ENCODE measurements at regions not wholly inside any gene's neighbourhood (a gene's known extent, or its start where the extent isn't known, plus 50 kb on each side); places are given as distances from the start of the nearest gene placed in this dataset.

DNA sequence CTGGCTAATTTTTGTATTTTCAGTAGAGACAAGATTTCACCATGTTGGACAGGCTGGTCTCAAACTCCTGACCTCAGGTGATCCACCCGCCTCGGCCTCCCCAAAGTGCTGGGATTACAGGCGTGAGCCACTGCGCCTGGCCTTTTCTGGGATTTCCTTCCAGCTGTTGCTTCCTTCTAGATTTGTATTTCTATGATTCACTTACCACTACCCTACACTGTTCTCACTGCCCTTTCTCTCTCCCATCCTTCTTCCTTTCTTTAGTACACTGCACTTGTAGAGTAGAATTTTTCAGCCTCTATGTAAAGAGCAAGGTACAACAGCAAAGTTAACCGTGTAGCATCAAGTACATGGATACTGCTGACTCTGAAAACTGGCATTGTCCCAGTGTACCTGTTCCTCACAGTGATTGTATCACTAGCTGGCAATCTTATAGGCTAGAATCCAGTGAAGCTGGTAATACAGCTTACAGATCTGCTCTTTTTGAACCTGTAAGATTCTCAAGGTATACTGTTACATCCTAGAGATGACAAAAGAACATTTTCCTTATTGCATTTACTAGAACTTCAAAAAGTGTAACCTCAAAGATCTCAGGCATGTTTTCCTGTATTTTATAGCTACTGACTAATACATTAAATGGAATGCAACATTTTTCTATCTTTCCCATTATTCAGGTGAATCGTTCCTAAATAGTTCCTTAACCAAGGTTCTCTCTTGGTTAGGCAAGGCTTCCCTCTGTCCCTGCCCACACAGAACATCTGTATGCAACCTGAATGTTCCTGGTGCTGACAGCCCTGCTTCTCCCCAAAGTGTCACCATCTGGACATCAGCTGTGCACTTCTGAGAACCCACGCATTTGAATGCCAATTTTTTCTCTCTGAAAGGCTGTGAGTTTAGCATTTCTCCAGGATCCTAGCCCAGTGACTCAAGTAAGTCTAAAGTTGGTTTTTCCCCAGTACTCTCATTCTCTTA lies 74.1 kb upstream of the RAP2B start:
- H3K27me3 ChIP-seq (ENCODE audit: insufficient read depth, low read length, poor library complexity): no peaks in the 10 kb centered on the region
- no peak for DNase-seq

DNA sequence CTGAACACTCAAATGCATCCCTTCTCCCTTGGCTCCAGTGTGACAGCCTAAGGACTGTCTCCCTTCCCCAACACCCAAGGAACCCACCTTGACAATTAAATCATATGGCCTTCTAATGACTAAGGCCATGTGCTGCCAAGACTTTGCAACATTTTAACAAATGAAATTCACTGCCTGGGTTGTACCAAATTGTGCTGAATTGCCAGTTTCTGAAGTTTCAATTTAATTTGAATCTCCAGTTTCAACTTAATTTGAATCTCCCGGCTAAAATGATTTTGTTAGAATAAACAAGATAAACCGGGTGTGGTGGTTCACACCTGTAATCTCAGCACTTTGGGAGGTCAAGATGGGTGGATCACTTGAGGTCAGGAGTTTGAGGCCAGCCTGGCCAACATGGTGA lies 72.4 kb upstream of the RAP2B start:
- no peak for DNase-seq
- no peak overlapping the region for H3K4me2 ChIP-seq (ENCODE audit: insufficient read depth, low read length)

More for the DNA sequence above, 74.1 kb upstream of the RAP2B start:
- Histone ChIP-seq H3K4me2 (ENCODE audit: insufficient read depth, low read length) (no peak overlapping the region), H3K4me1 (ENCODE audit: insufficient read depth, low read length) (no peaks in the 10 kb centered on the region), H2AFZ (ENCODE audit: low read depth, low read length) (no peak overlapping the region), H3K79me2 (ENCODE audit: insufficient read depth, low read length) (no peaks in the 10 kb centered on the region), H4K20me1 (ENCODE audit: insufficient read depth, low read length) (no peaks in the 10 kb centered on the region), H3K9me3 (ENCODE audit: insufficient read depth, low read length, severe bottlenecking) (no peaks in the 10 kb centered on the region), H3K4me3 (ENCODE audit: low read depth in 1 of 2, low read length in 2 of 2) (no peak overlapping the region), H3K27ac (ENCODE audit: low read length) (no peak overlapping the region), H3K9ac (ENCODE audit: low read depth, low read length) (no peak overlapping the region), H3K36me3 (ENCODE audit: insufficient read depth, low read length) (no peaks in the 10 kb centered on the region)
- no peak for TF ChIP-seq EZH2 (IDR thresholded peaks at IDR 0.05; ENCODE audit: borderline replicate concordance, low read depth, low read length, severe bottlenecking)
- TF ChIP-seq, protein P1, sequence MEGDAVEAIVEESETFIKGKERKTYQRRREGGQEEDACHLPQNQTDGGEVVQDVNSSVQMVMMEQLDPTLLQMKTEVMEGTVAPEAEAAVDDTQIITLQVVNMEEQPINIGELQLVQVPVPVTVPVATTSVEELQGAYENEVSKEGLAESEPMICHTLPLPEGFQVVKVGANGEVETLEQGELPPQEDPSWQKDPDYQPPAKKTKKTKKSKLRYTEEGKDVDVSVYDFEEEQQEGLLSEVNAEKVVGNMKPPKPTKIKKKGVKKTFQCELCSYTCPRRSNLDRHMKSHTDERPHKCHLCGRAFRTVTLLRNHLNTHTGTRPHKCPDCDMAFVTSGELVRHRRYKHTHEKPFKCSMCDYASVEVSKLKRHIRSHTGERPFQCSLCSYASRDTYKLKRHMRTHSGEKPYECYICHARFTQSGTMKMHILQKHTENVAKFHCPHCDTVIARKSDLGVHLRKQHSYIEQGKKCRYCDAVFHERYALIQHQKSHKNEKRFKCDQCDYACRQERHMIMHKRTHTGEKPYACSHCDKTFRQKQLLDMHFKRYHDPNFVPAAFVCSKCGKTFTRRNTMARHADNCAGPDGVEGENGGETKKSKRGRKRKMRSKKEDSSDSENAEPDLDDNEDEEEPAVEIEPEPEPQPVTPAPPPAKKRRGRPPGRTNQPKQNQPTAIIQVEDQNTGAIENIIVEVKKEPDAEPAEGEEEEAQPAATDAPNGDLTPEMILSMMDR (IDR thresholded peaks at IDR 0.05; ENCODE audit: borderline replicate concordance, extremely low read depth, low read length, poor library complexity, severe bottlenecking): no peak
- no peak for ATAC-seq (ENCODE audit: insufficient read depth, low read depth)

DNA sequence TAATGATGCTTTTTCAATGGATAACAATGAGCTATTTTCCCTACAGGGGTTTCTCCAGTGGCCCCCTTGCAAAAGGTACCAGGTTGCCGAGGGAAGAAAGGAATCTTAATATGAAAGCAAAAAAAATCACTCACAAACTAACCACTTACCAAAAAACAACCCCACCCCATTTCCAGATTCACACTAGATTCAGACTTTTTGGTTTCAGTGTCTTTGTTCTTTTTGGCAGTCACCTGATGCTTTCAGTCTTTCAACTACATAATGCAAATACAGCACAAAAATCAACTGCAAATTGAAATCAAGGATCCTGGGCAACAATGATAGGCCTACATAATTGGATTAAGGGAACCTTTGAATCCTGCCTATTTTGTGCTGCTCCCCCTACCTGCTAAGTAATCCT lies 71.1 kb upstream of the RAP2B start:
- Histone ChIP-seq H3K27ac (ENCODE audit: low read length) (no peak overlapping the region), H3K4me2 (ENCODE audit: insufficient read depth, low read length) (no peak overlapping the region), H3K4me1 (ENCODE audit: insufficient read depth, low read length) (no peaks in the 10 kb centered on the region), H3K27me3 (ENCODE audit: insufficient read depth, low read length, poor library complexity) (no peaks in the 10 kb centered on the region), H3K9me3 (ENCODE audit: insufficient read depth, low read length, severe bottlenecking) (no peaks in the 10 kb centered on the region), H4K20me1 (ENCODE audit: insufficient read depth, low read length) (no peaks in the 10 kb centered on the region), H3K4me3 (ENCODE audit: low read depth in 1 of 2, low read length in 2 of 2) (no peak overlapping the region), H2AFZ (ENCODE audit: low read depth, low read length) (no peak overlapping the region), H3K79me2 (ENCODE audit: insufficient read depth, low read length) (no peaks in the 10 kb centered on the region), H3K9ac (ENCODE audit: low read depth, low read length) (no peak overlapping the region), H3K36me3 (ENCODE audit: insufficient read depth, low read length) (no peaks in the 10 kb centered on the region)
- no peak for DNase-seq
- TF ChIP-seq, protein P1 (IDR thresholded peaks at IDR 0.05; ENCODE audit: borderline replicate concordance, extremely low read depth, low read length, poor library complexity, severe bottlenecking): no peak
- TF ChIP-seq EZH2 (IDR thresholded peaks at IDR 0.05; ENCODE audit: borderline replicate concordance, low read depth, low read length, severe bottlenecking): no peak
- no peak for ATAC-seq (ENCODE audit: insufficient read depth, low read depth)

More for the DNA sequence above, 72.4 kb upstream of the RAP2B start:
- H3K4me3 ChIP-seq (ENCODE audit: low read depth in 1 of 2, low read length in 2 of 2): no peak overlapping the region
- H4K20me1 ChIP-seq (ENCODE audit: insufficient read depth, low read length): no peaks in the 10 kb centered on the region
- H3K27me3 ChIP-seq (ENCODE audit: insufficient read depth, low read length, poor library complexity): no peaks in the 10 kb centered on the region
- H3K27ac ChIP-seq (ENCODE audit: low read length): no peak overlapping the region
- H3K36me3 ChIP-seq (ENCODE audit: insufficient read depth, low read length): no peaks in the 10 kb centered on the region
- no peaks in the 10 kb centered on the region for H3K4me1 ChIP-seq (ENCODE audit: insufficient read depth, low read length)
- ATAC-seq (ENCODE audit: insufficient read depth, low read depth): no peak
- H3K79me2 ChIP-seq (ENCODE audit: insufficient read depth, low read length): no peaks in the 10 kb centered on the region
- no peak overlapping the region for H3K9ac ChIP-seq (ENCODE audit: low read depth, low read length)
- no peak for TF ChIP-seq EZH2 (IDR thresholded peaks at IDR 0.05; ENCODE audit: borderline replicate concordance, low read depth, low read length, severe bottlenecking)
- TF ChIP-seq, protein P1 (IDR thresholded peaks at IDR 0.05; ENCODE audit: borderline replicate concordance, extremely low read depth, low read length, poor library complexity, severe bottlenecking): no peak
- no peak overlapping the region for H2AFZ ChIP-seq (ENCODE audit: low read depth, low read length)
- H3K9me3 ChIP-seq (ENCODE audit: insufficient read depth, low read length, severe bottlenecking): no peaks in the 10 kb centered on the region
